GM04503 (cell line): ENCODE measurements at regions not wholly inside any gene's neighbourhood (a gene's known extent, or its start where the extent isn't known, plus 50 kb on each side); places are given as distances from the start of the nearest gene placed in this dataset.
A peak's percentile ranks its signal among the peaks of the same experiment; 100 is the strongest.
"Not testable (repeated sequence)": the region's sequence is repeated elsewhere in the genome, so short reads cannot be mapped to it uniquely, and the experiment has no call there.

Experiments
- DNase-seq: peaks from one replicate; pipeline ENCODE4 v3.0.0-alpha.2; 2012; ENCODE audit warnings: low read depth

GRCh38 chr4:138659812-138660316, 355.7 kb upstream of the NOCT start:
- no peak for DNase-seq

- DNase-seq: no peak
These were observed 356.4 kb upstream of the NOCT start for GRCh38 chr4:138659037-138659811.

- DNase-seq: no peak
These were observed 357.1 kb upstream of the NOCT start for GRCh38 chr4:138658518-138658917.

- DNase-seq: no peak
These were observed 358.6 kb upstream of the NOCT start for GRCh38 chr4:138656990-138657389.

GRCh38 chr4:138655985-138656384, 359.6 kb upstream of the NOCT start:
- no peak for DNase-seq

- DNase-seq: no peak
These were observed 360.3 kb upstream of the NOCT start for GRCh38 chr4:138655286-138655685.

GRCh38 chr4:138650929-138651448, 364.6 kb upstream of the NOCT start:
- peak; percentile 89 for DNase-seq

GRCh38 chr4:138650495-138650894, 365.1 kb upstream of the NOCT start:
- DNase-seq: no peak

GRCh38 chr4:138647433-138647832, 368.1 kb upstream of the NOCT start:
- no peak for DNase-seq

- DNase-seq: no peak
These were observed 369.2 kb upstream of the NOCT start for GRCh38 chr4:138646383-138646782.

GRCh38 chr4:138645289-138645688, 370.3 kb upstream of the NOCT start:
- no peak for DNase-seq

GRCh38 chr4:138644322-138644721, 371.3 kb upstream of the NOCT start:
- DNase-seq: no peak

- no peak for DNase-seq
These were observed 371.8 kb upstream of the NOCT start for GRCh38 chr4:138643827-138644226.

- no peak for DNase-seq
These were observed 376.4 kb upstream of the NOCT start for GRCh38 chr4:138639018-138639741.

- no peak for DNase-seq
These were observed 378.8 kb upstream of the NOCT start for GRCh38 chr4:138636781-138637180.

GRCh38 chr4:138634915-138635314, 380.7 kb upstream of the NOCT start:
- no peak for DNase-seq

- DNase-seq: no peak
These were observed 382.0 kb upstream of the NOCT start for GRCh38 chr4:138633580-138633904.

- no peak for DNase-seq
These were observed 382.6 kb upstream of the NOCT start for GRCh38 chr4:138632856-138633579.

- no peak for DNase-seq
These were observed 384.9 kb upstream of the NOCT start for GRCh38 chr4:138630666-138631065.

- DNase-seq: no peak
These were observed 385.9 kb upstream of the NOCT start for GRCh38 chr4:138629669-138630068.

GRCh38 chr4:138627096-138627495, 384.9 kb upstream of the SLC7A11 start:
- no peak for DNase-seq

GRCh38 chr4:138622362-138622761, 380.2 kb upstream of the SLC7A11 start:
- DNase-seq: not testable (repeated sequence)

- no peak for DNase-seq
These were observed 374.6 kb upstream of the SLC7A11 start for GRCh38 chr4:138616775-138617174.
